ENCODE measurements at regions not wholly inside any gene's neighbourhood (a gene's known extent, or its start where the extent isn't known, plus 50 kb on each side); places are given as distances from the start of the nearest gene placed in this dataset.
"Not testable (repeated sequence)": the region's sequence is repeated elsewhere in the genome, so short reads cannot be mapped to it uniquely, and the experiment has no call there.

DNA sequence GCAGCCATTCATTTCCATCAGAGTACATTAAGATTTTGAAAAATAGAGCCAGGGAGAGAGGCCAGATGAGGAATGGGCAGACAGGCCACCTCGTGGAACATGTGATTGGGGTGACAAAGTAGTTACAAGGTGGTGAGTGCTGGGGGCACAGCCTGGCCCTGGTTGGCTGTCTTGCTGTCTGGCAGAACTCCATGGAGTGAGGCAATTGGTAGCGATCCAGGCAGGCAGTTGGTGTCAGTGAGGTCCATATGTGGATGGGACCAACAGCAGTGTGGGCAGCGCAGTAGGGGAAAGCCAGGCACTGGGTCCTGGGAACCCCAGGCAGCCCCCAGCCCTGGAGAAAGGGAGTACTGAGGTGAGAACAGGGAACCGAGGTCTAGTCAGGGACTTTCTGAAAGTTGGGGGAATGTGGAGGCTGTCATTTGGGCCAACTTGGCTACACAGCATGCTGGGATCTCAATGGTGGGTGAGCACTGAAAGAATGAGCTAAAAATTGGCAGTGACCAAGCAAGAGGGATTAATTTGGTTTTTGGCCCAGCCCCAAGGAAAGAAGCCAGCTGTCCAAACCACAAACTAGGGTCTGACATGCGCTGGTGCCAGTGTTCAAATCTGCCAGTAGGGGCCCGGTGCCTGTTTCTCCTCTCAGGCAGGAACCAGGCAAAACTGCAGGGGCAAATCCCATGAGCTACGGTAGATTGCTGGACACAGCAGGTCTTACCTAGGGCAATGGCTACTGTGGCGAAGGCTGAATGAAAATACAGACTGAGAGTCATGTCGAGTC, 61.4 kb upstream of the E2F3 start:
- in situ Hi-C loops (cut with MboI; ENCODE audit: low sequenced_read_pairs) = no loop called here

DNA sequence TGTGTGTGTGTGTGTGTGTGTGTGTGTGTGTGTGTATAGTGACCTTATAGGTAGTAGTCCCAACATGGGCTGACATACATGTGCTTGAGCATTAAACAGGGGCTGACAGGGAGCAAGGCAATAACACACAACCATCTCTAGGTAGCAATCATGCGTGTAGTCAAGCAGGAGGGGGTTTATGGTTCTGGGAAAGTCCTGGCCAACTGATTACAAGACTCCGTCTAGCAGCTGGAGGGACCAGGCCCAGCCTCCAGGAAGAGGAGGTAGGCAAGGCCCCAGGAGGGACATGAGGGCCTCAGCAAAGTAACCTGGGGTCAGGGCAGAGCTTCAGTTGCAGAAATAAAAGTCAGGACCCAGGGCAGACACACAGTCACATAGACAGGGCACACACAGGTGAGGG, 60.6 kb upstream of the E2F3 start:
- in situ Hi-C loops (cut with MboI; ENCODE audit: low sequenced_read_pairs) = no loop called here

DNA sequence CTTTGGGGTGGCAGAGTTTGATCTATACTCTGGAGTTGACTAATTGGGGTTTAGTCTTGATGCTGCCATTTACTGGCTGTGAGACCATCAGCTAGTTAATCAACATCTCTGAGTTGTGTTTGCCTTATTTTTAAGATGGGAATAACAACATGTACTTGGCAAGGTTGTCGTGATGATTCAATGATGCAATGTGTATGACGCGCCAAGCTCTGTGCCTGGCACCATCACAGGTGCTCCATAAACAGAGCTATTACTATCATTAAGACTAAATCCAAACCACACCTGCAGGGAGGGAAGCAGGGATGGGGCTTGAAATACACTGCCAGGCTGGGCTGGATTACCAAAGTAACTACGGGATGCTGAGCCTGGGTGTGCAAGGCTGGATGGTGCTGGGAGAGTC, 60.1 kb upstream of the E2F3 start:
- in situ Hi-C loops (cut with MboI; ENCODE audit: low sequenced_read_pairs) = no loop called here

DNA sequence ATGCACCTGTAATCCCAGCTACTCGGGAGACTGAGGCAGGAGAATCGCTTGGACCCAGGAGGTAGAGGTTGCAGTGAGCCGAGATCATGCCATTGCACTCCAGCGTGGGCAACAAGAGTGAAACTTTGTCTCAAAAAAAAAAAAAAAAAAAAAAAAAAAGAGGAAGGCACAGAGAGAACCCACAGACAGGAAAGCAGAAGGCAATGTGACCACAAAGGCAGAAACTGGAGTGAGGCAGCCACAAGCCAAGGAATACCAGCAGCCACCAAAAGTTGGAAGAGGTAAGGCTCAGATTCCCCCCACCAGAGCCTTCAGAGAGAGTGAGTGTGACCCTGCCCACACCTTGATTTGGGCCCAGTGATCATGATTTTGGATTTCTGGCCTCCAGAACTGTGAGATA, 54.7 kb upstream of the E2F3 start:
- in situ Hi-C loops (cut with MboI; ENCODE audit: low sequenced_read_pairs) = not testable (repeated sequence)

DNA sequence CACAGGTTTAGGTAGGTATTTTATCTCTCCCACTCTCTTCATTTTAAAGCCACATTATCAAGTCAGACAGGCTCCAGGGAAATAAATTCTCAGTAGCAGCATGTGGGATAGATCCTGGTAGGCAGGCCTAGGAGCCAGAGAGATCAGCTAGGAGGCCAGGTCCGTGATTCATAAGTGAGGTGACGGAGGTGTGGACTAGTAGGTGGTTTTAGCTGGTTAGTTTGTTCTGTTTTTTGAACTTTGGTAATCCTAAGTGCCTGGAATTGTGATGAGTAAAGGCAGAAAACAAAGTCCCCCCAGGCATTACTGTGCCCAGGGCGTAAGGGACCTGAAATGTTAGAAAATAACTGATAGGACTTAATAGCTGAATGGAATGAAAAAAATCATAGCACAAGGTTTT, 53.6 kb upstream of the E2F3 start:
- in situ Hi-C loops (cut with MboI; ENCODE audit: low sequenced_read_pairs) = no loop called here

DNA sequence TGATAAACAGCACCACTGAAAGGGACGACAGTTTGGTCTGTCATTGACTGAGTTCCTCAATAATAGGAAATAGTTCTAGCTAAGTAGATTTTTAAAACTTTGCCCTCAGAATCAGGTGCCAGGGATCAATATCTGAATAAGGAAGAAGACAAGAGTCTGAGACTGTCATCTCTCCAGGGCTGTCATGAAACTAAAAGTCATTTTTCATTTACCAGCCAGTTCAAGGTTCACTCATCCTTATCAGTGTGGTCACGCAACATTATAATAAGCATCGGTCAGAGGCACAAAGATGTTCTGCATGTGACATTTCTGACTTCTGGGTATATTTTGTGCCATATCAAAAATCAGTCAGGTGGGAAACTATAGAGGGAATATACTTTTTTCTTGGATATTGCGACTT, 52.5 kb upstream of the E2F3 start:
- in situ Hi-C loops (cut with MboI; ENCODE audit: low sequenced_read_pairs) = no loop called here

DNA sequence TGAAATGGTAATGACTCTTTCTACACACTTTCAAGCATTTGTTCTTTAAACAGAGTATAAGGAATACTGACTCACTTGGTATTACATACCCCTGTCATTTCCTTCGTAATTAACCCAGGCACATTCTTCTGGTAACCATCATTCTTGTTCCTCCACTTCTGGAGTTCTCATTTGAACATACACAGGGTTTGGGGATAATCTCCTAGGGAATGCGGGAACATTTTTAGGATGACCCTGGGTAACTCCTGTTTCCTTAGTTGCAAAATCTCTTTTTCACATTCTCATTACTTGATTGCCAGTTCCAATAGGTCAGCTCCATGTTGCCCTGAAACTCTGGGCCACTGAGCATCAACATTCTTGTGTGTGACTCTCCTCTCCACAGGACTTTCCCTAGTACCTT, 51.5 kb upstream of the E2F3 start:
- in situ Hi-C loops (cut with MboI; ENCODE audit: low sequenced_read_pairs) = no loop called here

DNA sequence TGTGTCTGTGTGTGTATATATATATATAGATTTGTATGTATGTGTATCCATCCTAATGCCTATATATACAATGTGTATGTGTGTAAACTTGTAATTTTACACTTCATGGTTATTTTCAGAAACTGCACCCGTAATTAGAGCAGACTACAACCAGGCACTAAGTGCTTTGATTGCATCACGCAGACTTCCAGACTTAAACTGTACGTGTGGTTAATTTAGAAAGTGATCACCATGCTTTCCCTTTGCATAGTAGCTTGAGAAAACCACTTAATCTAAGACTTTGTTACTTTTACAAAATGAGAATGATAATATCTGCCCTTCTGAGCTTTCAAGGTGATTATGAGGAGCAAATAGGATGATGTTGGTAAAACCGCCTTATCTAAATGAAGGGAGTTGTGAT, 50.1 kb upstream of the E2F3 start:
- in situ Hi-C loops (cut with MboI; ENCODE audit: low sequenced_read_pairs) = no loop called here
